ENCODE measurements at regions not wholly inside any gene's neighbourhood (a gene's known extent, or its start where the extent isn't known, plus 50 kb on each side); places are given as distances from the start of the nearest gene placed in this dataset.

DNA sequence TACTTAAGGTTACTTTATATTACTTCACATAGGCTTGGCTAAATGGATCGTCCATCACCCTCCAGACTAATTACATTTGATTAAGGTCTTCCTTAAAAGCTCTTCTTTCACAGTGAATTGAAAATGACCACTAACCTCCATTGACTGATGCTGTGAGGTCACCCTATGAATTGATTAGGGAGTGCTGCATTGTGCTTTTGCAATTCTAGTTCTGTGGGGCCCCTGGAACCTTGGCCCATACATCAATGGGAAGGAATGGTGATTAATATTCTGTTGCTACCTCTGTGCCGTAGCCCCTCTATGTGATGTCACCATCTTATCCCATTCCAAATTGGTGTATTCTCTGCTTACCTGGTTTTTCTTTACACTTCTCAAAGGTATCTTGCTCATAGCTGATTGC is 682.2 kb downstream of the SQOR start:
- DNase-seq, result no peak
- ATAC-seq, result no peak
- no peak overlapping the region for H3K27ac Mint-ChIP-seq
- H3K36me3 Mint-ChIP-seq (ENCODE audit: low read depth), result no peaks in the 10 kb centered on the region
- no peaks in the 10 kb centered on the region for H3K4me1 Mint-ChIP-seq
- no peak overlapping the region for H3K4me3 Mint-ChIP-seq
- peaks cover 20% of the 10 kb centered on the region for H3K27me3 Mint-ChIP-seq
- H3K9me3 ChIP-seq (ENCODE audit: control insufficient read depth, low read length, poor library complexity, severe bottlenecking), result no peaks in the 10 kb centered on the region

DNA sequence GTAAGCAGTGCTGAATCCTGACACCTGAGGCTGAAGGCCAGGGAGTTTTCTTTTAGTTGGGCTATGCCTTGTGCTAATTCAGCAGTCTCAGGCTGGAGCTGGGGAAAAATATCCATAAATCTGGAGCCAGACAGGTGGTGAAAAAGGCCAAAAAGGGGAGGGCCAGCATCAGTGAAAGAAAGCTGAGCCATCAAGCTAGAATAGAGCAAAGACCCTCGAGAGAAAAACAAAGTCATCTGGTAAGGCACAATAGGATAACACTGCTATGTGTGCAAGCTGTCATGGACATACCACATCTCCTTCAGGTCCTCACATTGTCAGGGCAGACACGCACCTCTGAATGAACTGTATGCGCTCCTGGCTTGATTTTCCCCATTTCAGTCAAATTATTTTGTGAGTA is 687.9 kb downstream of the SQOR start:
- H3K27ac Mint-ChIP-seq, result no peak overlapping the region
- no peaks in the 10 kb centered on the region for H3K4me1 Mint-ChIP-seq
- H3K27me3 Mint-ChIP-seq, result peaks cover 9% of the 10 kb centered on the region
- no peak overlapping the region for H3K4me3 Mint-ChIP-seq
- no peak for DNase-seq
- H3K36me3 Mint-ChIP-seq (ENCODE audit: low read depth), result no peaks in the 10 kb centered on the region
- no peak for ATAC-seq
- no peaks in the 10 kb centered on the region for H3K9me3 ChIP-seq (ENCODE audit: control insufficient read depth, low read length, poor library complexity, severe bottlenecking)

DNA sequence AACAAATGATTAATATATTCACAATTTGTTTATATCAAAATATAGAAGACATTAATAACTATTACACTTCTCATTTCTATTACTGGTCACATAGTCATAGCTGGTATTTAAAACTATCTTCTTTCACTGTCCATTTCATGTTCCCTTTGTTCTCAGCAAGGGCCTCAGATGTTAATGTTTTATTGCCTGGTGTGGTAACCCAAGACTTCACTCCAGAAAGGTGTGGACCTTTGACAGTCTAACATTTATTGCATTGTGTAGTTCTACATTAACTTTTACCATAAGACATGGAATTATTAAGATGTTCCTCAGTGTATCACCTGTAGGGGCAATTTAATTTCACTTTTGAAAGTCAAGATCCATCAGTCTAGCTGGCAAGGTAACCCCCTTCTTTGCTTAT is 691.3 kb downstream of the SQOR start:
- Mint-ChIP-seq H3K4me1 (no peaks in the 10 kb centered on the region), H3K27ac (no peak overlapping the region)

GRCh38 chr15:46328821-46329220 is 694.0 kb downstream of the SQOR start:
- no peaks in the 10 kb centered on the region for H3K9me3 ChIP-seq (ENCODE audit: control insufficient read depth, low read length, poor library complexity, severe bottlenecking)
- ATAC-seq (no peak), DNase-seq (no peak)
- Mint-ChIP-seq H3K4me3 (no peak overlapping the region), H3K27ac (no peak overlapping the region), H3K27me3 (no peaks in the 10 kb centered on the region), H3K36me3 (ENCODE audit: low read depth) (no peaks in the 10 kb centered on the region), H3K4me1 (no peaks in the 10 kb centered on the region)

More for the DNA sequence above, 691.3 kb downstream of the SQOR start:
- H3K27me3 Mint-ChIP-seq, result no peaks in the 10 kb centered on the region
- DNase-seq, result no peak
- H3K36me3 Mint-ChIP-seq (ENCODE audit: low read depth), result no peaks in the 10 kb centered on the region
- H3K9me3 ChIP-seq (ENCODE audit: control insufficient read depth, low read length, poor library complexity, severe bottlenecking), result no peaks in the 10 kb centered on the region
- ATAC-seq, result no peak
- H3K4me3 Mint-ChIP-seq, result no peak overlapping the region

GRCh38 chr15:46329876-46330275 is 695.0 kb downstream of the SQOR start:
- no peak for DNase-seq

DNA sequence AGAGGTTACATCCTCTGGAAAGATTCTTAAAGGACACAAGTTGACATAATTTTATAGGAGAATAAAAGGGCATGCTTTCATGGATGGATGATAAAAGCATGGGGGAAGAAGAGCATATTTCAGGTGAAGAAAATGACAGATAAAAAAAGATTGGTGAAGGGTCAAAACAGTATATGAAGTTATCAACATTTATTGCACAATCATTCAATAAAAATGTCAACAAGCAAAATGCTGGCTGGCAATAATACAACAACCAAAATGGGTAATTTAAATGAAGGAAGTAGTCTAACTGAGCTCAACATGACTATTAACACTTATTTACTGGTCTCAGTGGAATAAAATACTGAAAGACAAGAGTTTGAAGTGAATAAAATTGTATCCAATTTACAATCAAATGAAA is 696.7 kb downstream of the SQOR start:
- Mint-ChIP-seq H3K4me3 (no peak overlapping the region), H3K27ac (no peak overlapping the region), H3K36me3 (ENCODE audit: low read depth) (no peaks in the 10 kb centered on the region), H3K27me3 (no peaks in the 10 kb centered on the region), H3K4me1 (no peaks in the 10 kb centered on the region)
- ATAC-seq (no peak), DNase-seq (no peak)
- no peaks in the 10 kb centered on the region for H3K9me3 ChIP-seq (ENCODE audit: control insufficient read depth, low read length, poor library complexity, severe bottlenecking)

More at GRCh38 chr15:46329876-46330275, 695.0 kb downstream of the SQOR start:
- H3K9me3 ChIP-seq (ENCODE audit: control insufficient read depth, low read length, poor library complexity, severe bottlenecking), result no peaks in the 10 kb centered on the region
- Mint-ChIP-seq H3K27ac (no peak overlapping the region), H3K4me3 (no peak overlapping the region), H3K27me3 (no peaks in the 10 kb centered on the region), H3K4me1 (no peaks in the 10 kb centered on the region), H3K36me3 (ENCODE audit: low read depth) (no peaks in the 10 kb centered on the region)
- no peak for ATAC-seq

GRCh38 chr15:46343196-46343935 is 708.5 kb downstream of the SQOR start:
- no peaks in the 10 kb centered on the region for H3K9me3 ChIP-seq (ENCODE audit: control insufficient read depth, low read length, poor library complexity, severe bottlenecking)
- no peak for ATAC-seq
- Mint-ChIP-seq H3K36me3 (ENCODE audit: low read depth) (no peaks in the 10 kb centered on the region), H3K27me3 (no peaks in the 10 kb centered on the region), H3K4me3 (no peak overlapping the region), H3K27ac (no peak overlapping the region), H3K4me1 (no peaks in the 10 kb centered on the region)
- DNase-seq, result no peak

DNA sequence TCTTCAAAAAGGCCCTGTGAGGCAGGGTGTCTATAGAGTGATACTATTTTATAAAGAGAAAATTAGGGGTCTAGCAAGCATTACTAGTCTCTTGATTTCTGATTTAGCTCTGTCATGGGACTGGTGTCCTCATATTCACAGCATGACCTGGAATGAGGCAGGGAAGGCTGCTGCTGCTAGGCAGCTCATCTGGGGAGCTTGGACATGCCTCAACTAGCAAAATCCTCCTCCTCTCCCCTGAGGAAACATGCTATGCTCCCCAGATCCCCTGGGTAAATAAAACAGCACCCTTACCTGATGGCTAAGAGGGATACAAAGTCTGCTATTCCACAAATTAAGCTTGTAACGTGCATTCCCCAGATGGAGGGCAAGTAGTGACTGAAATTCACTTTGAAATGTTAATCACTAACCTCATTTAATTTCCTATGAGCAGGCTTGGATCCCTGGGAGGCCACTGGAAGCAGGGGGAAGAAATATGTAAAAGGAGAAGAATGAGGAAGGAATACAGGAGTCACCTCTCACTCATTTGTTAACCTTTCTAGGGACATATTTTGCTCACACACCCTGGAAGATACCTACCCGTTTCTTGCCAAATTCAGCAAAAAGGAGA is 709.4 kb downstream of the SQOR start:
- no peaks in the 10 kb centered on the region for H3K9me3 ChIP-seq (ENCODE audit: control insufficient read depth, low read length, poor library complexity, severe bottlenecking)
- Mint-ChIP-seq H3K27me3 (no peaks in the 10 kb centered on the region), H3K27ac (no peak overlapping the region), H3K36me3 (ENCODE audit: low read depth) (no peaks in the 10 kb centered on the region), H3K4me3 (no peak overlapping the region), H3K4me1 (no peaks in the 10 kb centered on the region)
- DNase-seq, result no peak
- no peak for ATAC-seq

GRCh38 chr15:46344915-46345314 is 710.1 kb downstream of the SQOR start:
- Mint-ChIP-seq H3K36me3 (ENCODE audit: low read depth) (no peaks in the 10 kb centered on the region), H3K4me3 (no peak overlapping the region), H3K4me1 (no peaks in the 10 kb centered on the region), H3K27ac (no peak overlapping the region), H3K27me3 (no peaks in the 10 kb centered on the region)
- no peaks in the 10 kb centered on the region for H3K9me3 ChIP-seq (ENCODE audit: control insufficient read depth, low read length, poor library complexity, severe bottlenecking)
- ATAC-seq (no peak), DNase-seq (no peak)

- no peaks in the 10 kb centered on the region for H3K36me3 Mint-ChIP-seq (ENCODE audit: low read depth)
- no peaks in the 10 kb centered on the region for H3K4me1 Mint-ChIP-seq
- no peak overlapping the region for H3K4me3 Mint-ChIP-seq
- no peaks in the 10 kb centered on the region for H3K27me3 Mint-ChIP-seq
- no peak overlapping the region for H3K27ac Mint-ChIP-seq
- ATAC-seq, result no peak
- no peak for DNase-seq
- peaks cover 4% of the 10 kb centered on the region for H3K9me3 ChIP-seq (ENCODE audit: control insufficient read depth, low read length, poor library complexity, severe bottlenecking)
Measured at GRCh38 chr15:46354443-46354842, 719.6 kb downstream of the SQOR start.

DNA sequence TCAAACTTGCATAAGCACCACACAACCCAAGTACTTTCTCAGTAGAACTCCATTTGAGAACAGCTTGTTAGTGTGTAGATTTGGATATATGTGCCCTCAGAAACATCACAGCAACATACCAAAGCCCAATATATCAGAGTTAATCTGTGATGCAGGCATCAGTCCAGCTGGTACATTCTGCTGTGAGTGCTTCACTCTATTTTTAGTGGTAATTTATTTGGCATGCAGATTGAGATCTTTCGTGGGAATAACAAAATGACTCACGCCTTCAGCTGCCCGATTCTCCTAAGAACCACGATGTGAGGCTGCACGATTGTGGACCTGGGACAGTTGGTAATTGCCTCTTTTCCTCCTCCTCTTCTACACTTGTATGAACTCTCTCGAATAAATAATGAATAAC is 730.7 kb downstream of the SQOR start:
- H3K27me3 Mint-ChIP-seq, result no peaks in the 10 kb centered on the region
- H3K36me3 Mint-ChIP-seq (ENCODE audit: low read depth), result no peaks in the 10 kb centered on the region
- H3K27ac Mint-ChIP-seq, result no peak overlapping the region
- no peaks in the 10 kb centered on the region for H3K4me1 Mint-ChIP-seq
- no peak for ATAC-seq
- H3K9me3 ChIP-seq (ENCODE audit: control insufficient read depth, low read length, poor library complexity, severe bottlenecking), result no peaks in the 10 kb centered on the region
- no peak overlapping the region for H3K4me3 Mint-ChIP-seq
- DNase-seq, result no peak

GRCh38 chr15:46366360-46367007 is 731.7 kb downstream of the SQOR start:
- Mint-ChIP-seq H3K27ac (no peak overlapping the region), H3K36me3 (ENCODE audit: low read depth) (no peaks in the 10 kb centered on the region), H3K4me1 (no peaks in the 10 kb centered on the region), H3K27me3 (no peaks in the 10 kb centered on the region), H3K4me3 (no peak overlapping the region)
- no peaks in the 10 kb centered on the region for H3K9me3 ChIP-seq (ENCODE audit: control insufficient read depth, low read length, poor library complexity, severe bottlenecking)
- no peak for DNase-seq
- ATAC-seq, result no peak

- Mint-ChIP-seq H3K27me3 (no peaks in the 10 kb centered on the region), H3K4me1 (no peaks in the 10 kb centered on the region), H3K27ac (no peak overlapping the region), H3K4me3 (no peak overlapping the region), H3K36me3 (ENCODE audit: low read depth) (no peaks in the 10 kb centered on the region)
- DNase-seq, result no peak
- H3K9me3 ChIP-seq (ENCODE audit: control insufficient read depth, low read length, poor library complexity, severe bottlenecking), result no peaks in the 10 kb centered on the region
- ATAC-seq, result no peak
Measured at GRCh38 chr15:46383978-46384377, 749.1 kb downstream of the SQOR start.

DNA sequence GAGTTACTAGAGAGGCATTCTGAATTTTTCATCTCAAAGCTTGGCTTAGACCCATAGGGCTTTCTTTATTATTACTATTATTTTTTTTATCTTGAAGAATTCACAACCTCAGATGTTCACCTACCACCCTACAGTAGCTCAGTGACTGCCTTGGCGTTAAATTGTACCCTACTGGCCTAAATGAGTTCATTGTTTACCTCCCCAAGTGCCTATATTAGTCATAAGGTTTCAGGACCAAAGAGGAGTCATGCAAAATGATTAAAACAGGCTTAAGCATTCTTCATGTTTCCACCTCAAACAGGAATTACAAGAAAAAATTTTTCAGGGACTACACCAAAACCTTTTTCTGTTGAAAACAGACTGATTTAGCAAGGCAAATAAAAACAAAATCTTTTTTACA is 751.5 kb downstream of the SQOR start:
- no peak overlapping the region for H3K27ac Mint-ChIP-seq
- H3K4me3 Mint-ChIP-seq, result no peak overlapping the region
- DNase-seq, result no peak
- no peaks in the 10 kb centered on the region for H3K4me1 Mint-ChIP-seq
- H3K36me3 Mint-ChIP-seq (ENCODE audit: low read depth), result no peaks in the 10 kb centered on the region
- ATAC-seq, result no peak
- H3K9me3 ChIP-seq (ENCODE audit: control insufficient read depth, low read length, poor library complexity, severe bottlenecking), result peaks cover 3% of the 10 kb centered on the region
- no peaks in the 10 kb centered on the region for H3K27me3 Mint-ChIP-seq
